Endothelial cell of hepatic sinusoid (primary cell): ENCODE measurements at regions not wholly inside any gene's neighbourhood (a gene's known extent, or its start where the extent isn't known, plus 50 kb on each side); places are given as distances from the start of the nearest gene placed in this dataset.
"Not testable (repeated sequence)": the region's sequence is repeated elsewhere in the genome, so short reads cannot be mapped to it uniquely, and the experiment has no call there.

Experiments
- in situ Hi-C: cut with HindIII; loops from 2 replicates; pipeline ENCODE4 v1.10.0; 2017; ENCODE audit warnings: low sequenced_read_pairs

GRCh38 chr7:152949253-152949652 lies 189.7 kb downstream of the ACTR3B start:
- in situ Hi-C loops: no loop called here

- in situ Hi-C loops: no loop called here
Measured at GRCh38 chr7:152949790-152950189, 190.2 kb downstream of the ACTR3B start.

GRCh38 chr7:152956006-152956405 lies 196.5 kb downstream of the ACTR3B start:
- in situ Hi-C loops: no loop called here

GRCh38 chr7:152959610-152960009 lies 200.1 kb downstream of the ACTR3B start:
- in situ Hi-C loops: no loop called here

GRCh38 chr7:152961796-152962195 lies 202.2 kb downstream of the ACTR3B start:
- in situ Hi-C loops: not testable (repeated sequence)

GRCh38 chr7:152966189-152966588 lies 206.6 kb downstream of the ACTR3B start:
- in situ Hi-C loops: no loop called here

- in situ Hi-C loops: no loop called here
Measured at GRCh38 chr7:152967958-152968357, 208.4 kb downstream of the ACTR3B start.

- in situ Hi-C loops: no loop called here
Measured at GRCh38 chr7:152968514-152968913, 209.0 kb downstream of the ACTR3B start.

GRCh38 chr7:152969335-152969734 lies 209.8 kb downstream of the ACTR3B start:
- in situ Hi-C loops: no loop called here

GRCh38 chr7:152969839-152970238 lies 210.3 kb downstream of the ACTR3B start:
- in situ Hi-C loops: no loop called here

GRCh38 chr7:152970481-152970880 lies 210.9 kb downstream of the ACTR3B start:
- in situ Hi-C loops: no loop called here

GRCh38 chr7:152974577-152974976 lies 215.0 kb downstream of the ACTR3B start:
- in situ Hi-C loops: no loop called here

- in situ Hi-C loops: no loop called here
Measured at GRCh38 chr7:152975076-152975475, 215.5 kb downstream of the ACTR3B start.

- in situ Hi-C loops: no loop called here
Measured at GRCh38 chr7:152979376-152979775, 219.8 kb downstream of the ACTR3B start.

- in situ Hi-C loops: no loop called here
Measured at GRCh38 chr7:152984421-152984820, 224.9 kb downstream of the ACTR3B start.

GRCh38 chr7:152986376-152986775 lies 226.8 kb downstream of the ACTR3B start:
- in situ Hi-C loops: no loop called here

GRCh38 chr7:152987656-152988055 lies 228.1 kb downstream of the ACTR3B start:
- in situ Hi-C loops: no loop called here

- in situ Hi-C loops: no loop called here
Measured at GRCh38 chr7:152989889-152990380, 230.4 kb downstream of the ACTR3B start.

GRCh38 chr7:152998420-152998819 lies 238.9 kb downstream of the ACTR3B start:
- in situ Hi-C loops: no loop called here

- in situ Hi-C loops: no loop called here
Measured at GRCh38 chr7:153002115-153002514, 242.6 kb downstream of the ACTR3B start.

- in situ Hi-C loops: no loop called here
Measured at GRCh38 chr7:153002572-153002971, 243.0 kb downstream of the ACTR3B start.

- in situ Hi-C loops: no loop called here
Measured at GRCh38 chr7:153004341-153004740, 244.8 kb downstream of the ACTR3B start.

GRCh38 chr7:153005750-153006435 lies 246.3 kb downstream of the ACTR3B start:
- in situ Hi-C loops: no loop called here
